ENCODE measurements at regions not wholly inside any gene's neighbourhood (a gene's known extent, or its start where the extent isn't known, plus 50 kb on each side); places are given as distances from the start of the nearest gene placed in this dataset.

GRCh38 chr16:79303959-79304387, 296.6 kb downstream of the MAF start:
- TF ChIP-seq CTCF (IDR thresholded peaks at IDR 0.05; ENCODE audit: control extremely low read depth in 1 of 3, insufficient read depth in 1 of 3, low read depth in 1 of 3, low read length in 3 of 3) = no peak
- no peak for TF ChIP-seq POLR2A (IDR thresholded peaks at IDR 0.05; ENCODE audit: control extremely low read depth in 1 of 2, low read depth in 2 of 2, low read length in 2 of 2)
- TF ChIP-seq RFX5 (IDR thresholded peaks at IDR 0.05; ENCODE audit: borderline replicate concordance, low read depth, low read length) = no peak
- no peak for TF ChIP-seq EZH2 (IDR thresholded peaks at IDR 0.05; ENCODE audit: low read depth, low read length, severe bottlenecking)
- no peak for TF ChIP-seq MAFK (IDR thresholded peaks at IDR 0.05; ENCODE audit: low read depth, low read length)
- TF ChIP-seq POU5F1 (IDR thresholded peaks at IDR 0.05; ENCODE audit: low read depth, low read length) = no peak
- TF ChIP-seq JUN (IDR thresholded peaks at IDR 0.05; ENCODE audit: low read depth, low read length) = no peak

Measured in H1 (cell line).